IPS-NIHi7 (cell line): ENCODE measurements at regions not wholly inside any gene's neighbourhood (a gene's known extent, or its start where the extent isn't known, plus 50 kb on each side); places are given as distances from the start of the nearest gene placed in this dataset.
"Not testable (repeated sequence)": the region's sequence is repeated elsewhere in the genome, so short reads cannot be mapped to it uniquely, and the experiment has no call there.

ENCODE experiments used
- DNase-seq: peaks from one replicate; pipeline ENCODE4 v3.0.0; 2012; ENCODE audit warnings: mixed read lengths; ENCODE audit errors: extremely low spot score

DNA sequence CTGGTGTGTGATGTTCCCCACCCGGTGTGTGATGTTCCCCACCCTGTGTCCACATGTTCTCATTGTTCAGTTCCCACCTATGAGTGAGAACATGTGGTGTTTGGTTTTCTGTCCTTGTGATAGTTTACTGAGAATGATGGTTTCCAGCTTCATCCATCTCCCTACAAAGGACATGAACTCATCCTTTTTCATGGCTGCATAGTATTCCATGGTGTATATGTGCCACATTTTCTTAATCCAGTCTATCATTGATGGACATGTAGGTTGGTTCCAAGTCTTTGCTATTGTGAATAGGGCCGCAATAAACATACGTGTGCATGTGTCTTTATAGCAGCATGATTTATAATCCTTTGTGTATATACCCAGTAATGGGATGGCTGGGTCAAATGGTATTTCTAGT, 201.5 kb upstream of the IRAK1BP1 start:
- not testable (repeated sequence) for DNase-seq

DNA sequence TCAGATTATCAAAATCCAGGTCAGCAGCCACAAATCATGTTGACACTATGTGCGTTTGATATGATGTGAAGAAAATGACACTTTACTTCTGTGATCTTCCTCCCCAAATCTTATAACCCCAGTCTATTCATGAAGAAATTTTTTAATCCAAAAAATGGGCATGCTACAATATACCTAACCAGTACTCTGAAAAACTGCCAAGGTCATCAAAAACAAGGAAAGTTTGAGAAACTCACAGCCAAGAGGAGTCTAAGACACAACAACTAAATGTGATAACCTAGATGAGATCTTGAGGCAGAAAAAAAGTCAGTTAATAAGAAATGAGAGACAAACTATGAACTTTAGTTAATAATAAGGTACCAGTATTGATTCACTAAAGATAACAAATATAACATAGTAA, 200.6 kb upstream of the IRAK1BP1 start:
- DNase-seq, result no peak

DNA sequence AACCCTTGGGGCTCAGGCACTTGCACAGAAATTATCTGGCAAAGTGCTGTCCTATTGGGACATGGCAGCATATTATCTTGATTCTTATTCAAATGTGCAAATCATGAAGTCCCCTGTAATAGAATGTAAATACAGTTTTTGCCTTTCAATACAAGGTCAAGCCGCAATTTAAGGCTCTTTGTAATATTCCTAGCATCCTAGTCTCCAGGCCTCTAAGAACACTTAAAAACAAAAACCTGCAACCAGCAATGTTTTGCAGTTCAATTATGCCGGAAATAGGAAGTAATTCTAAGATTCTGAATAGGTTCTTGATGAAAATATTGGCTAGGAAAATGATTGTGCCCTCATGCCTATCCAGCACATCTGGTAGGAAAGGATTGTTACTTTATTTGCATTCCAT, 197.2 kb upstream of the IRAK1BP1 start:
- DNase-seq, result no peak

DNA sequence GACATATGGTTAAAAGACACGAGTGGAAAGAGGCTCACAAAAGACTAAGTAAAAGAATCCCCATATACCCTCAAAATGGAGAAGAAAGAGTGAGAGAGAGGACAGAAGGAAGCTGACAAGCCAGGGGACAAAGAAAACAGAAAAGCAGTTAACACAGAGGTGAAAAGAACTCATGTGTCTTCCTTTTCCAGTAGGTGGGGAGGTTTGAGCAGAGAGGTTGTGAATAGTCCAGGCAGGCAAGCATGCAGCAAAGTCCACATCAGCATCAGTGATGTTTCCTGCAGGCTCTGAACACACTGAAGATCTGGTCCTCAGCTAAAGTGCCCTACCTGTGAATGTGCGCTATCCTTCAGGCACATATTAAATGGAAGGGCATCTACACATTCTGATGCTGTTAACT, 196.5 kb upstream of the IRAK1BP1 start:
- peak; percentile 13 for DNase-seq

DNA sequence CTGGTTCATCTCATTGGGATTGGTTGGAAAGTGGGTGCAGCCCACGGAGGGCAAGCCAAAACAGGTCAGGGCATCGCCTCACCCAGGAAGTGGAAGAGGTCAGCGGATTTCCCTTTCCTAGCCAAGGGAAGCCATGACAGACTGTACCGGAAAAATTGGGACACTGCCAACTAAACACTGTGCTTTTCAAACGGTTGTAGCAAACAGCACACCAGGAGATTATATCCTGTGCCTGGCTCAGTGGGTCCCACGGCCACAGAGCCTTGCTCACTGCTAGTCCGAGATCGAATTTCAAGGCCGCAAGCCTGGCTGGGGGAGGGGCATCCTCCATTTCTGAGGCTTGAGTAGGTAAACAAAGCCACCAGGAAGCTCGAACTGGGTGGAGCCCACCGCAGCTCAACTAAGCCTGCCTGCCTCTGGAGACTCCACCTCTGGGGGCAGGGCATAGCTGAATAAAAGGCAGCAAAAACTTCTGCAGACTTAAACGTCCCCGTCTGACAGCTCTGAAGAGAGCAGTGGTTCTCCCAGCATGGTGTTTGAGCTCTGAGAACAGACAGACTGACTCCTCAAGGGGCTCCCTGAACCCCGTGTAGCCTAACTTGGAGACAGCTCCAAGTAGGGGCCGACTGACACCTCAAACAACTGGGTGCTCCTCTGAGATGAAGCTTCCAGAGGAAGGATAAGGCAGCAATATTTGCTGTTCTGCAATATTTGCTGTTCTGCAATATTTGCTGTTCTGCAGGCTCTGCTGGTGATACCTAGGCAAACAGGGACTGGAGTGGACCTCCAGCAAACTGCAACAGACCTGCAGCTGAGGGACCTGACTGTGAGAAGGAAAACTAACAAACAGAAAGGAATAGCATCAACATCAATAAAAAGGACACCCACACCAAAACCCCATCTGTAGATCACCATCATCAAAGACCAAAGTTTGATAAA, 191.0 kb upstream of the IRAK1BP1 start:
- not testable (repeated sequence) for DNase-seq

DNA sequence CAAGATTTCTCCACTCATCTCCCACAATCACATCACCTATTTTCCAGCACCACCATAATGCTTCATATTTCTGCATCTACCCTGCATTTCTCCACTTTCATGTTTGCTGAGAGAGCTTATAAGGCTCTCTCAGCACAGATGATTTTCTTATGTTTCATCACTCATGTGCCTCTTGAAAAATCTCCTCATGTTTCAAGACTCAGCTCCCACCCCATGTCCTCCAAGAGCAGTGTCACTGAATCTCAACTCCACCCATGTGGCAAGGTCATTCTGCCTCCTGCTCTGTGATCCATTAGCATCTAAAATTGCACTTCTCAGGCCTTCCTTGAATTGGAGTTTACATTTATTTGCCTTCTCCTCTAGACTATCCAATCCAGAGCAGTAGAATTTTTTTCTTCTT, 178.7 kb upstream of the IRAK1BP1 start:
- no peak for DNase-seq

DNA sequence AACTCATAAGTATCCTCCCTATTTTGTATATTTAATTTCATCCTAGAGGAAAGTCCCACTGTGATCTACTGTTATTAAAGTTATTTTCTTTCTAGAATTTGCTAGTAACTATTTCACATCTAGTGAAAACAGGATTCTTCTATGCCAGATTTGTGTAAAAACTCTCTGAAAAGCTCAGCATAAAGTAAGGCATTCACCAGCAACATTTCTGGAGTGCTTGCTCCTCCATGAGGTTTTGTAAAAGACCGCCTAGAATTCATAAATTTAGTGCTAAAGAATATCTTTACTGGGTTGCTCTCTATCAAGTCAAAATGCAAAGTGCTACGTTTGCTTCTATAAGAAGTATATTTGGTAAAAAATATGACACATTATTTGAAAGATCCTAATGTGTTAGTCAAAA, 173.5 kb upstream of the IRAK1BP1 start:
- DNase-seq, result no peak

DNA sequence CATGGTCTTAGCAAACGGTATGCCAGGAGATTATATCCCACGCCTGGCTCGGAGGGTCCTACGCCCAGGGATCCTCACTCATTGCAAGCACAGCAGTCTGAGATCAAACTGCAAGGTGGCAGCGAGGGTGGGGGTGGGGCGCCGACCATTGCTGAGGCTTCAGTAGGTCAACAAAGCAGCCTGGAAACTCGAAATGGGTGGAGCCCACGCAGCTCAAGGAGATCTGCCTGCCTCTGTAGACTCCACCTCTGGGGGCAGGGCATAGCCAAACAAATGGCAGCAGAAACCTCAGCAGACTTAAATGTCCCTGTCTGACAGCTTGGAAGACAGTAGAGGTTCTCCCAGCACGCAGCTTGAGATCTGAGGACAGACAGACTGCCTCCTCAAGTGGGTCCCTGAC, 172.7 kb upstream of the IRAK1BP1 start:
- DNase-seq, result not testable (repeated sequence)

DNA sequence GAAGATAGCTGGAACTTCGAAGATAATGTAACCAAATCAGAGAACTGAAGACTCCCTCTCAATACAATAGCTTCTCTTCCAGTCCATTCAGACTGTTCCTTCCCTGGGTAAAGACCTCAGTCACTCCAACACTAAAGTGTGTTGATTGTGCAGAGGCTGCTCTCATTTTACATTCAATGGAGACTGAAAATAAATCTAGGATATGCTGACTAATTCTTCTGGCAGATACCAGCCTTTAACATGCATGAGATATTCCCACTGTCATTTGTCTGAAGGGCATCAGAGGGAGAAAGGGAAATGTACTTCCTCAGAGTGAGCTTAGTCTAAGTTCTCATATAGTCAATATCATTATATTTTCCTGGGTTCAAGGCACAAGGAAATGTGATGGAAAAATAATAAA, 166.4 kb upstream of the IRAK1BP1 start:
- DNase-seq, result no peak

DNA sequence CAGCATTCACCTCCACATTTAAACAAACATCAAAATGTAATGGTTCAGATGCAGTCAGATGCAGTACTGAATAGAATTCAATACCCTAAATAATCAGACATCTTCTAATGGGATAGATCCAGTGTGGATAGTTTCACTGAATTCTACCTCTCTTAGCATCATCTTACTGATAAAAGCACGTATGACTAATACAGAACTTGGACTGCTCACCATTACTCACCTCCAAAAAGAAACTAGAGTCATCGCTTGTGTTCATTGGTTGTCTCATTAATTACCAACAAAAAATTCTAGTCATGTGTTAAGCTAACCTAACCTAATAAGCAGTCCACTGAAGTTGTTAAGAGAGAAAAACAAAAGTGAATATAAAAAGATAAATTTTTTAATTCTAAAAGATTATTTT, 165.9 kb upstream of the IRAK1BP1 start:
- no peak for DNase-seq

DNA sequence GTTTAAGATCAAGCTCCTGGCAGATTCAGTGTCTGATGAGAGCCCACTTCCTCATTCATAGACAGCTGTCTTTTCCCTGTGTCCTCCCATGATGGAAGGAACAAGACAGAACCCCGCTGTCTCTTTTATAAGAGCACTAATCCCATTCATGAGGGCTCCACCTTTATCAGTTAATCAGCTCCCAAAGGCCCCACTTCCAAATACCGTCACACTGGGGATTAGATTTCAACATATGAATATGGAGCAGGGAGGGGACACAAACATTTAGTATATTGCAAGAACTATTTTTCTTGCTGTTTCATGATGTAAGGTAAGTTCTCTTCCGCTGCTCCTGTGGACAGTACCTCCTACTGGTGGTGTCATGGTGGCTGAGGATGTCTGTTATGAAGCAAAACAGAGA, 158.3 kb upstream of the IRAK1BP1 start:
- DNase-seq, result no peak

DNA sequence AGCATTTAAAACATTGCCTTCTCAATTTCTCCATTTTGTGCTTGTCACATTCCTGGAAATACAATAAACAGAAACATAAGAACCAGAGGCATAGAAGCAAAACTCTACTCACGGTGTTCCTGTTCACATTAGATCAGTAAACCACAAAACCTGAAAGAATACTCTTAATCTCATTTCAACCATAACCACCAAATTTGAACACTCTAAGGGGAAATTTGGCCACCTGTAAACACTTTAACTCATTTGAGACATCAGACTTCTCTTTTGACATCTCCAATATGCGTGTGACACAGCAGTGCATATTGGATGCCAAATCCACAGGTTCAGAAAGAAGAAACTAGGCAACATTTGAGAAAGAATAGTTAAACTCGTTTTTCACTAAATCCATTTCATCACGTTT, 153.8 kb upstream of the IRAK1BP1 start:
- no peak for DNase-seq

DNA sequence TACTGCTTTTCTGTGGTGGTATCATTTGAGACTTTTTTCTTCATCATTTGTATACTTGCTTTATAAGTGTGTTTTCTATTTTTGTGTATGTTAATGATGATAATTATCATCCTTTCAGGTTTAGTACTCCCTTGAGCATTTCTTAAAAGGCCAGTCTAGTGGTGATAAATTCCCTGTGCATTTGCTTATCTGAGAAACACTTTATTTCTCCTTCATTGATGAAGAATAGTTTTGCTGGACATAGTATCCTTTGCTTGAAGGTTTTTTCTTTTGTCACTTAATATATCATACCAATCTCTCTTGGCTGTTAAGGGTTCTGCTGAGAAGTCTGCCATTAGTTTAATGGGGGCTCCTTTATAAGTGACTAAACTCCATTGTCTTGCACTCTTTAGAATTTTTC, 123.2 kb upstream of the IRAK1BP1 start:
- no peak for DNase-seq

DNA sequence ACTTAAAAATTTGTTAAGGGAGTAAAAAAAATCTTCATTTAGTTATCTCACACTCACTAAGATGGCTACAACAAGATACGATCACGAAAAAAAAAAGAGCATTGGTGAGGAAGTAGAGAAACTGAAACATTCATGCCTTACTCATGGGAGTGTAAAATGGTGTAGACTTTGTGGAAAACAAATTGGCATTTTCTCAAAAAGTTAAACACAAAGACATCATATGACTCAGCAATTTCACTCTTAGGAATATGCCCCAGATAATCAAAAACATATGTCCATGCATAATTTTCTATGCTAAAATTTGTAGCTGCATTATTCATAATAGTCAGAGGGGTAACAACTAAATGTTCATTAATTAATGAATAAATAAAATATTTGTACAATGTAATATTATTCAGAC, 120.9 kb upstream of the IRAK1BP1 start:
- no peak for DNase-seq

DNA sequence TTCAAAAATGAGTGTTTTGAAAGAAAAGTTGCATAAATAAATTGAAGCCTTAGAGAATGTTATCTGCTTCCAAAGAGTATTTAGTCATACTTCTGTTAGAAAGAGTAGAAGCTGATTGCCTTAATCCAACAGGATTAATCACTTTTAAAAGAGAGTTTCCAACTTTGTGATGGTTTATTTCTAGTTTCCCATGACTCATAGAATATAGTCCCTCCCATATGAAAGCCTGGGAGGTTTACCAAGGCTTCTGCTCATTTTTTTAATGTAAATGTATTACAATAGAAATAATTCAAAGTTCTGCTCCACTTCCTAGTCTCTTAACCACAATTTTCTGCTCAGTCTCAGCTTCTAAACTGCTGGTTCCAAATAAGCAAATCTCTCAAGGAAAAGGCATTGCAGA, 118.0 kb upstream of the IRAK1BP1 start:
- DNase-seq, result no peak

DNA sequence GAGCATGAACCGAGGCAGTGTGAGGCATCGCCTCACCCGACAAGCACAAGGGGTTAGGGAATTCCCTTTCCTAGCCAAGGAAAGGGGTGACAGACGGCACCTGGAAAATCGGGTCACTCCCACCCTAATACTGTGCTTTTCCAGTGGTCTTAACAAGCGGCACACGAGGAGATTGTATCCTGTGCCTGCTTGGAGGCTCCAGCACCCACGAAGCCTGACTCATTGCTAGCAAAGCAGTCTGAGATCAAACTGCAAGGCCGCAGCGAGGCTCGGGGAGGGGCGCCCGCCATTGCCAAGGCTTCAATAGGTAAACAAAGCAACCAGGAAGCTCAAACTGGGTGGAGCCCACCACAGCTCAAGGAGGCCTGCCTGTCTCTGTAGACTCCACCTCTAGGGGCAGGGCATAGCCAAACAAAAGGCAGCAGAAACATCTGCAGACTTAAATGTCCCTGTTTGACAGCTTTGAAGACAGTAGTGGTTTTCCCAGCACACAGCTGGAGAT, 109.0 kb upstream of the IRAK1BP1 start:
- not testable (repeated sequence) for DNase-seq

DNA sequence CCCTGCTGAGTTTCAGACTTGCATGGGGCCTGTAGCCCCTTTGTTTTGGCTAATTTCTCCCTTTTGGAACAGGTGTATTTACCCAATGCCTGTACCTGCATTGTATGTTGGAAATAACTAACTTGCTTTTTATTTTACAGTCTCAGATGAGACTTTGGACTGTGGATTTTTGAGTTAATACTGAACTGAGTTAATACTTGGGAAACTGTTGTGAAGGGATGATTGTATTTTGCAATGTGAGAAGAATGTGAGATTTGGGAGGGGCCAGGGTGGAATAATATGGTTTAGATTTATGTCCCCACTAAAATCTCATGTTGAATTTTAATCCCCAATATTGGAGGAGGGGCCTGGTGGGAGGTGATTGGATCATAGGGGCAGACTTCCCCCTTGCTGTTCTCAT, 99.1 kb upstream of the IRAK1BP1 start:
- no peak for DNase-seq

DNA sequence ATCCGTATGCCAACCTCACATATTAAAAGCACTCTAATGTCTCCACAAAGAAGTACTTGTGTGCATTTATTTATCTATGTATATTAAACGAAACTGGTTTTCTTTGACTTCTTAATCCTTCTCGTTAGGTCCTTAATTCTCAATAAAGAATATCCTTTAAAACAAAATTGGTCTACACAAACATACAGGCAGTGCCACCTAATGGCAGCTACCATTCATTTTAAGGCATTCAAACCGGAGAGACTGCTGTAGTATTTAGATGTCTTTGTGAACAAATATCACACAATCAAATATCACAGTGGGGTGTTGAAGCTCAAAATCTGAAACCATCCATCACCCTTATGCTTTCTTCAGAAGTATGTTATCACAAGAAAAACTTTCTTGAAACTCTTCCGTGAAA, 96.6 kb upstream of the IRAK1BP1 start:
- DNase-seq, result peak; percentile 22

DNA sequence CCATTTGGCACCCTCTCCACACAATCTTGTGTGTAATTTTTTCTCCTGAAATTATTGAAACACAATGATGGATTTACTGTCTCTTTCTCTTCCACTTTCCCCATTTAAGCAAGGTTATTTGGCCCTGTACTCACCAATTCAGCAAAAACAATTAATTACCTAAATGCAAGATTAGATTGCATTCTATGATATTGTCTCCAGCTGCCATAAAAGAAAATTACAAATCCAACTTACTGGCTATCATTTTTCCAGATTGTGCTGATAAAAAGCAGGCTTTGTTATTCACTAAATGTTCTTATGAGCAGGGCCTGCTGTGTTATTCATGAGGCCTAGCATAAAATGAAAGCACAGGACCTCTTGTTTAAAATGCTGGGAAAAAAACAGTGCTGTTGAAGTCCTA, 95.8 kb upstream of the IRAK1BP1 start:
- DNase-seq, result no peak

DNA sequence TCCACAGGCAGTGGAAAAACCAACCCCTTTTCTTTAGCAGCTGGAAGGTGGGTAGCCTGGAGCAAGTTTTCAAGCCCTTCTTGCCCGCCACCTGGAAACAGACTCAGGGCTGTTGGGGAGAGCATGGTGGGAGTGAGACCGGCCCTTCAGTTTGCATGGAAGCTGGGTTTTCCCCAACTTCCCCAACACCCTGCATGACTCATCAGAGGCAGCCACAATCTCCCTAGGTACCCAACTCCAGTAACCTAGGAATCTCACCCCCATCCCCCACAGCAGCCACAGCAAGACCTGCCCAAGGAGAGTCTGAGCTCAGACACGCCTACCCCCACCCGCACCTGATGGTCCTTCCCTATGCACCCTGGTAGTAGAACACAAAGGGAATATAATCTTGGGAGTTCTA, 86.3 kb upstream of the IRAK1BP1 start:
- no peak for DNase-seq

DNA sequence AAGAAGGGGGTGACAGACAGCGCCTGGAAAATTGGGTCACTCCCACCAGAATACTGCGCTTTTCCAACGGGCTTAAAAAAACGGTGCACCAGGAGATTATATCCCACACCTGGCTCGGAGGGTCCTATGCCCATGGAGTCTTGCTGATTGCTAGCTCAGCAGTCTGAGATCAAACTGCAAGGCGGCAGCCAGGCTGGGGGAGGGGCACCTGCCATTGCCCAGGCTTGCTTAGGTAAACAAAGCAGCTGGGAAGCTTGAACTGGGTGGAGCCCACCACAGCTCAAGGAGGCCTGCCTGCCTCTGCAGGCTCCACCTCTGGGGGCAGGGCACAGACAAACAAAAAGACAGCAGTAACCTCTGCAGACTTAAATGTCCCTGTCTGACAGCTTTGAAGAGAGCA, 84.0 kb upstream of the IRAK1BP1 start:
- DNase-seq, result not testable (repeated sequence)

DNA sequence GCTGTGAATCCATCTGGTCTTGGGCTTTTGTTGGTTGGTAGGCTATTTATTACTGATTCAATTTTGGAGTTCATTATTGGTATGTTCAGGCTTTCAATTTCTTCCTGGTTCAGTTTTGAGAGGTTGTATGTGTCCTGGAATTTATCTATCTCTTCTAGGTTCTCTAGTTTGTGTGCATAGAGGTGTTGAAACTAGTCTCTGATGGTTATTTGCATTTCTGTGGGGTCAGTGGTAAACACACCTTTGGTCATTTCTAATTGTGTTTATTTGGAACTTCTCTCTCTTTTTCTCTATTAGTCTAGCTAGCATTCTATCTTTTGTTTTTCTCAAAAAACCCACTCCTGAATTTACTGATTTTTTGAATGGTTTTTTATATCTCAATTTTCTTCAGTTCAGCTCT, 70.1 kb upstream of the IRAK1BP1 start:
- no peak for DNase-seq

DNA sequence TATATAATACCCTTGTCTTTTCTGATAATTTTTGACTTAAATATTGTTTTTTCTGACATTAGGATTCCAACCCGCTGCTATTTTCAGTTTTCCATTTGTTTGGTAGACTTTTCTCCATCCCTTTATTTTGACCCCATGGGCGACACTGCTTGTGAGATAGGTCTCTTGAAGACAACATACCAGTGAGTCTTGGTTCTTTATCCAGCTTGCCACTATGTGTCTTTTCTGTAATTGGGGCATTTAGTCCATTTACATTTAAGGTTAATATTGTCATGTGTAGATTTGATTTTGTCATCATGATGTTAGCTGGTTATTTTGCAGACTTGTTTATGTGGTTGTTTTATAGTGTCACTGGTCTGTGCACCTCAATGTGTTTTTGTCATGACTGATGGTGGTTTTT, 67.7 kb upstream of the IRAK1BP1 start:
- DNase-seq, result no peak

DNA sequence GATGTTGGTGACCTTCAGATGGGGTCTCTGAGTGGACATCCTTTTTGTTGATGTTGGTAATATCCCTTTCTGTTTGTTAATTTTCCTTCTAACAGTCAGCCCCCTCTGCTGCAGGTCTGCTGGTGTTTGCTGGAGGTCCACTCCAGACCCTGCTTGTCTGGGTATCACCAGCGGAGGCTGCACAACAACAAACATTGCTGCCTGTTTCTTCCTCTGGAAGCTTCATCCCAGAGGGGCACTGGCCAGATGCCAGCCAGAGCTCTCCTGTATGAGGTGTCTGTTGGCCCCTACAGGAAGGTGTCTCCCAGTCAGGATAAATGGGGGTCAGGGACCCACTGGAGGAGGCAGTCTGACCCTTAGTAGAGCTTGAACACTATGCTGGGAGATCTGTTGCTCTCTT, 60.6 kb upstream of the IRAK1BP1 start:
- DNase-seq, result not testable (repeated sequence)
